ENCODE measurements at regions not wholly inside any gene's neighbourhood (a gene's known extent, or its start where the extent isn't known, plus 50 kb on each side); places are given as distances from the start of the nearest gene placed in this dataset.

- TF ChIP-seq CTCF (IDR thresholded peaks at IDR 0.05; ENCODE audit: low read depth, low read length, poor library complexity, severe bottlenecking): no peak
- no peak for TF ChIP-seq EZH2phosphoT487 (IDR thresholded peaks at IDR 0.05; ENCODE audit: borderline replicate concordance, low read length)
Measured at GRCh38 chr13:53920916-53921315, 892.3 kb downstream of the OLFM4 start.
